ENCODE measurements at regions not wholly inside any gene's neighbourhood (a gene's known extent, or its start where the extent isn't known, plus 50 kb on each side); places are given as distances from the start of the nearest gene placed in this dataset.

- Histone ChIP-seq H3K4me3 (ENCODE audit: low read depth, low read length) (no peak overlapping the region), H3K36me3 (ENCODE audit: control insufficient read depth, insufficient read depth, low read length) (no peaks in the 10 kb centered on the region), H3K27me3 (ENCODE audit: control insufficient read depth, insufficient read depth, low read length) (no peaks in the 10 kb centered on the region)
- DNase-seq (ENCODE audit: low read depth): peak; percentile 82
- TF ChIP-seq CTCF (IDR thresholded peaks at IDR 0.05; ENCODE audit: insufficient read depth, low read depth, low read length): no peak
- ChIA-PET POLR2A (no interaction called here), CTCF (interaction anchor here (1.3 to 2.0 kb wide), 4 partner anchors 8 to 188 kb away, joined by 3 to 7 read pairs (median 4); no protein-coding TSS in a partner anchor)
Observed at GRCh38 chr2:203626952-203627681, 79.3 kb upstream of the CD28 start.

- no peak for DNase-seq (ENCODE audit: low read depth)
- ChIA-PET POLR2A (no interaction called here), CTCF (interaction anchor here (1.1 to 1.5 kb wide), 2 partner anchors 154 to 178 kb away, joined by 4 to 7 read pairs; no protein-coding TSS in a partner anchor)
- TF ChIP-seq CTCF (IDR thresholded peaks at IDR 0.05; ENCODE audit: insufficient read depth, low read depth, low read length): no peak
- no peak overlapping the region for H3K4me3 ChIP-seq (ENCODE audit: low read depth, low read length)
- no peaks in the 10 kb centered on the region for H3K36me3 ChIP-seq (ENCODE audit: control insufficient read depth, insufficient read depth, low read length)
- H3K27me3 ChIP-seq (ENCODE audit: control insufficient read depth, insufficient read depth, low read length): no peaks in the 10 kb centered on the region
Observed at GRCh38 chr2:203629699-203630098, 76.7 kb upstream of the CD28 start.

GRCh38 chr2:203631068-203631757 is 75.2 kb upstream of the CD28 start:
- TF ChIP-seq CTCF (IDR thresholded peaks at IDR 0.05; ENCODE audit: insufficient read depth, low read depth, low read length): no peak
- H3K4me3 ChIP-seq (ENCODE audit: low read depth, low read length): no peak overlapping the region
- no peaks in the 10 kb centered on the region for H3K27me3 ChIP-seq (ENCODE audit: control insufficient read depth, insufficient read depth, low read length)
- ChIA-PET CTCF (interaction anchor here (1.0 kb wide), 2 partner anchors 8 to 14 kb away, joined by 3 read pairs; no protein-coding TSS in a partner anchor), POLR2A (no interaction called here)
- no peak for DNase-seq (ENCODE audit: low read depth)
- no peaks in the 10 kb centered on the region for H3K36me3 ChIP-seq (ENCODE audit: control insufficient read depth, insufficient read depth, low read length)

- H3K36me3 ChIP-seq (ENCODE audit: control insufficient read depth, insufficient read depth, low read length): no peaks in the 10 kb centered on the region
- ChIA-PET CTCF (interaction anchor here (1.5 kb wide), 1 partner anchor 14 kb away, joined by 3 read pairs; no protein-coding TSS in a partner anchor), POLR2A (no interaction called here)
- DNase-seq (ENCODE audit: low read depth): no peak
- H3K27me3 ChIP-seq (ENCODE audit: control insufficient read depth, insufficient read depth, low read length): no peaks in the 10 kb centered on the region
- TF ChIP-seq CTCF (IDR thresholded peaks at IDR 0.05; ENCODE audit: insufficient read depth, low read depth, low read length): no peak
- no peak overlapping the region for H3K4me3 ChIP-seq (ENCODE audit: low read depth, low read length)
Observed at GRCh38 chr2:203636588-203637470, 69.6 kb upstream of the CD28 start.
